OCI-LY3 (cell line): ENCODE measurements at regions not wholly inside any gene's neighbourhood (a gene's known extent, or its start where the extent isn't known, plus 50 kb on each side); places are given as distances from the start of the nearest gene placed in this dataset.

Source experiments
- EZH2phosphoT487 ChIP-seq: fragments of 200-600 bp; shearing (Covaris generic); IDR thresholded peaks from 2 replicates; pipeline ENCODE4 v1.6.1; 2018; ENCODE audit warnings: antibody characterized with exemption, mixed run types, low read depth
- TF ChIP-seq, protein P1 (sequence below): fragments of 200-600, 300-600 bp; sonication (generic); IDR thresholded peaks from 2 replicates; pipeline ENCODE4 v1.5.1; 2014; ENCODE audit warnings: antibody characterized with exemption, low read length, low read depth

DNA sequence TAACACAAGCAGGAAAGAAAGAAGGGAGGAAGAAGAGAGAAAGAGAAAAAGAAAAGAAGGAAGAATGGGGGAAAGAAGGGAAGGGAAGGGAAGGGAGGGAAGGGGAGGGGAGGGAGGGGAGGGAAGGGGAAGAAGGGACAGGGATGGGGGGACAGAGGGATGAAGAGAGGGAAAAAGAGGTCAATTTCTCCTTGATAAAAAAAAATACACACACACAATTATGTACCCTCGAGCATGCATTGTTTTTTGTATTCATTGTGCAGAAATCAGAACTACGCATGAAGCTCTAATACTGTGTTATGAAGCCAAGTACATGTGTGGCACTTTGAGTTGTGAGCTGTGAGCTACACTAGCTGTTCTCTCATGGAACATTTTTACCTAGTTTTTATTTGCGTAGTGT lies 274.9 kb upstream of the CDH18 start:
- TF ChIP-seq, protein P1, sequence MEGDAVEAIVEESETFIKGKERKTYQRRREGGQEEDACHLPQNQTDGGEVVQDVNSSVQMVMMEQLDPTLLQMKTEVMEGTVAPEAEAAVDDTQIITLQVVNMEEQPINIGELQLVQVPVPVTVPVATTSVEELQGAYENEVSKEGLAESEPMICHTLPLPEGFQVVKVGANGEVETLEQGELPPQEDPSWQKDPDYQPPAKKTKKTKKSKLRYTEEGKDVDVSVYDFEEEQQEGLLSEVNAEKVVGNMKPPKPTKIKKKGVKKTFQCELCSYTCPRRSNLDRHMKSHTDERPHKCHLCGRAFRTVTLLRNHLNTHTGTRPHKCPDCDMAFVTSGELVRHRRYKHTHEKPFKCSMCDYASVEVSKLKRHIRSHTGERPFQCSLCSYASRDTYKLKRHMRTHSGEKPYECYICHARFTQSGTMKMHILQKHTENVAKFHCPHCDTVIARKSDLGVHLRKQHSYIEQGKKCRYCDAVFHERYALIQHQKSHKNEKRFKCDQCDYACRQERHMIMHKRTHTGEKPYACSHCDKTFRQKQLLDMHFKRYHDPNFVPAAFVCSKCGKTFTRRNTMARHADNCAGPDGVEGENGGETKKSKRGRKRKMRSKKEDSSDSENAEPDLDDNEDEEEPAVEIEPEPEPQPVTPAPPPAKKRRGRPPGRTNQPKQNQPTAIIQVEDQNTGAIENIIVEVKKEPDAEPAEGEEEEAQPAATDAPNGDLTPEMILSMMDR = no peak
- TF ChIP-seq EZH2phosphoT487 = no peak
